Liver (tissue), 8 donors: ENCODE measurements at regions not wholly inside any gene's neighbourhood (a gene's known extent, or its start where the extent isn't known, plus 50 kb on each side); places are given as distances from the start of the nearest gene placed in this dataset.

Experiments used
- DNase-seq: peaks from one replicate; pipeline ENCODE4 v3.0.0-alpha.2; 2017; ENCODE audit warnings: low spot score
- H3K27ac ChIP-seq, 2 donors: one replicate each; pipeline ENCODE4 v1.7.0; 2013; ENCODE audit warnings: inconsistent platforms in 2 of 2, low read length in 2 of 2, control low read depth in 1 of 2, low read depth in 1 of 2, mild to moderate bottlenecking in 1 of 2
- H3K27me3 ChIP-seq, 4 donors: one replicate each; pipeline versions ENCODE4 v1.6.1 to v1.7.0; 2013; ENCODE audit warnings: low read length in 3 of 4, inconsistent platforms in 1 of 4, mild to moderate bottlenecking in 1 of 4, moderate library complexity in 1 of 4; ENCODE audit not compliant: control insufficient read depth in 4 of 4, insufficient read depth in 4 of 4
- H3K36me3 ChIP-seq, 4 donors: one replicate each; pipeline versions ENCODE4 v1.6.1 to v1.7.0; 2013; ENCODE audit warnings: low read length in 3 of 4, mild to moderate bottlenecking in 3 of 4, low read depth in 1 of 4, moderate library complexity in 1 of 4; ENCODE audit not compliant: control insufficient read depth in 4 of 4, insufficient read depth in 3 of 4
- H3K4me1 ChIP-seq, 4 donors: one replicate each; pipeline versions ENCODE4 v1.6.1 to v1.7.0; 2013; ENCODE audit warnings: low read length in 3 of 4, mild to moderate bottlenecking in 3 of 4, moderate library complexity in 1 of 4; ENCODE audit not compliant: control insufficient read depth in 4 of 4, insufficient read depth in 4 of 4
- H3K4me3 ChIP-seq, 3 donors: one replicate each; pipeline versions ENCODE4 v1.6.1 to v1.7.0; 2013; ENCODE audit warnings: low read length in 3 of 3, control low read depth in 1 of 3, low read depth in 1 of 3, mild to moderate bottlenecking in 1 of 3
- H3K9ac ChIP-seq, 2 donors: one replicate each; pipeline ENCODE4 v1.7.0; 2013; ENCODE audit warnings: low read length in 2 of 2, mild to moderate bottlenecking in 2 of 2, moderate library complexity in 2 of 2, control low read depth in 1 of 2, low read depth in 1 of 2
- H3K9me3 ChIP-seq, 4 donors: one replicate each; pipeline versions ENCODE4 v1.6.1 to v1.7.0; 2013; ENCODE audit warnings: low read length in 3 of 4; ENCODE audit not compliant: control insufficient read depth in 4 of 4
- CTCF ChIP-seq: fragments of 150-350 bp; IDR thresholded peaks from 2 replicates; pipeline ENCODE4 v1.5.1; 2017; ENCODE audit warnings: improper control_type of control experiment, low read depth, low read length; ENCODE audit not compliant: missing input control
- EGR1 ChIP-seq, 2 donors: IDR thresholded peaks; 2 replicates each; pipeline ENCODE4 v1.6.1; 2016 to 2018; ENCODE audit warnings: antibody characterized with exemption in 2 of 2, low read depth in 2 of 2
- FOXA1 ChIP-seq: IDR thresholded peaks from 2 replicates; pipeline ENCODE4 v1.6.1; 2016; ENCODE audit warnings: antibody characterized with exemption
- FOXA2 ChIP-seq: IDR thresholded peaks from 2 replicates; pipeline ENCODE4 v1.6.1; 2016; ENCODE audit warnings: antibody characterized with exemption
- HNF4A ChIP-seq, 2 donors: conservative IDR thresholded peaks; 2 replicates each; pipeline ENCODE4 v1.6.1; 2016; ENCODE audit warnings: antibody characterized with exemption in 2 of 2, mild to moderate bottlenecking in 2 of 2
- HNF4G ChIP-seq: IDR thresholded peaks from 2 replicates; pipeline ENCODE4 v1.6.1; 2016; ENCODE audit warnings: antibody characterized with exemption
- NR2F2 ChIP-seq: IDR thresholded peaks from 2 replicates; pipeline ENCODE4 v1.6.1; 2016; ENCODE audit warnings: antibody characterized with exemption
- RAD21 ChIP-seq, 2 donors: IDR thresholded peaks; 2 replicates each; pipeline ENCODE4 v1.6.1; 2016; ENCODE audit warnings: antibody characterized with exemption in 2 of 2, mild to moderate bottlenecking in 2 of 2
- RXRA ChIP-seq, 2 donors: IDR thresholded peaks; 2 replicates each; pipeline ENCODE4 v1.6.1; 2017 to 2018; ENCODE audit warnings: antibody characterized with exemption in 2 of 2, mild to moderate bottlenecking in 1 of 2
- SP1 ChIP-seq: IDR thresholded peaks from 2 replicates; pipeline ENCODE4 v1.6.1; 2018; ENCODE audit warnings: antibody characterized with exemption, mild to moderate bottlenecking
- TAF1 ChIP-seq: conservative IDR thresholded peaks from 2 replicates; pipeline ENCODE4 v1.6.1; 2016; ENCODE audit warnings: antibody characterized with exemption, mild to moderate bottlenecking
- WGBS: extraction: QIAGEN DNeasy Blood & Tissue Kit; methylation state at CpG from one replicate; pipeline ENCODE4 v1.1.7; 2013; 5-methylcytosine and 5-hydroxymethylcytosine counted together
- TF ChIP-seq, protein P1 (sequence below): IDR thresholded peaks from 2 replicates; pipeline ENCODE4 v1.6.1; 2016; ENCODE audit warnings: antibody characterized with exemption
- donor health status: healthy.
- donor health status: healthy.
- donor health status: healthy.
- donor health status: healthy.
- donor health status: healthy.

- Histone ChIP-seq H3K27me3 (no peaks in the 10 kb centered on the region), H3K9me3 (peaks cover 0 to 2% (median 0%) of the 10 kb centered on the region in 4 donors), H3K36me3 (no peaks in the 10 kb centered on the region), H3K4me1 (no peaks in the 10 kb centered on the region), H3K9ac (no peak overlapping the region), H3K4me3 (no peak overlapping the region), H3K27ac (no peak overlapping the region)
- TF ChIP-seq RXRA (IDR thresholded peaks at IDR 0.05) (no peak), FOXA2 (no peak), SP1 (no peak), CTCF (peak; percentile 31), EGR1 (IDR thresholded peaks at IDR 0.05; ENCODE audit: low read depth in 2 of 2) (no peak), RAD21 (IDR thresholded peaks at IDR 0.05) (no peak)
- peak; percentile 40 for DNase-seq
- 84% methylated on average over 10 of the region's 10 CpGs for WGBS
Observed at GRCh38 chr1:22317231-22317919, 134.3 kb upstream of the ZBTB40 start.

GRCh38 chr1:22317920-22318243, 133.8 kb upstream of the ZBTB40 start:
- H3K27me3 ChIP-seq: no peaks in the 10 kb centered on the region
- no peaks in the 10 kb centered on the region for H3K36me3 ChIP-seq
- H3K9me3 ChIP-seq: peaks cover 0 to 2% (median 0%) of the 10 kb centered on the region in 4 donors
- no peaks in the 10 kb centered on the region for H3K4me1 ChIP-seq
- 84% methylated on average over 3 of the region's 3 CpGs for WGBS
- no peak for DNase-seq
- no peak overlapping the region for H3K27ac ChIP-seq
- H3K9ac ChIP-seq: no peak overlapping the region
- TF ChIP-seq HNF4A (conservative IDR thresholded peaks at IDR 0.05): no peak
- no peak for TF ChIP-seq FOXA1
- no peak for TF ChIP-seq RAD21 (IDR thresholded peaks at IDR 0.05)
- H3K4me3 ChIP-seq: no peak overlapping the region

GRCh38 chr1:22318279-22318981, 133.2 kb upstream of the ZBTB40 start:
- H3K4me3 ChIP-seq: no peak overlapping the region
- no peaks in the 10 kb centered on the region for H3K36me3 ChIP-seq
- TF ChIP-seq NR2F2 (no peak), HNF4A (conservative IDR thresholded peaks at IDR 0.05) (no peak), CTCF (no peak), FOXA2 (no peak), HNF4G (no peak), RXRA (IDR thresholded peaks at IDR 0.05) (no peak), TAF1 (no peak)
- TF ChIP-seq, protein P1, sequence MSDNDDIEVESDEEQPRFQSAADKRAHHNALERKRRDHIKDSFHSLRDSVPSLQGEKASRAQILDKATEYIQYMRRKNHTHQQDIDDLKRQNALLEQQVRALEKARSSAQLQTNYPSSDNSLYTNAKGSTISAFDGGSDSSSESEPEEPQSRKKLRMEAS: no peak
- peaks cover 0 to 2% (median 0%) of the 10 kb centered on the region in 4 donors for H3K9me3 ChIP-seq
- WGBS: 42% methylated on average over 24 of the region's 24 CpGs
- H3K4me1 ChIP-seq: no peaks in the 10 kb centered on the region
- no peak overlapping the region for H3K27ac ChIP-seq
- H3K9ac ChIP-seq: no peak overlapping the region
- DNase-seq: peak; percentile 16
- no peaks in the 10 kb centered on the region for H3K27me3 ChIP-seq
